Fibroblast of villous mesenchyme (primary cell): ENCODE measurements at regions not wholly inside any gene's neighbourhood (a gene's known extent, or its start where the extent isn't known, plus 50 kb on each side); places are given as distances from the start of the nearest gene placed in this dataset.

Experiments
- DNase-seq: peaks from one replicate; pipeline ENCODE4 v3.0.0-alpha.2; 2010; ENCODE audit warnings: low read depth
- H3K4me3 ChIP-seq: 2 replicates; pipeline ENCODE4 v1.5.1; 2011; ENCODE audit warnings: low read depth, mild to moderate bottlenecking, low read length
- CTCF ChIP-seq: IDR thresholded peaks from 2 replicates; pipeline ENCODE4 v1.5.1; 2012; ENCODE audit warnings: low read depth, mild to moderate bottlenecking, low read length; ENCODE audit not compliant: insufficient read depth

GRCh38 chr5:14011089-14012020, 66.9 kb upstream of the DNAH5 start:
- DNase-seq, result peak; percentile 90
- no peak for TF ChIP-seq CTCF
- H3K4me3 ChIP-seq, result peak overlapping the region; percentile 58

GRCh38 chr5:14009575-14009974, 65.1 kb upstream of the DNAH5 start:
- no peak overlapping the region for H3K4me3 ChIP-seq
- no peak for TF ChIP-seq CTCF
- DNase-seq, result peak; percentile 60

- DNase-seq, result peak; percentile 45
- no peak for TF ChIP-seq CTCF
- H3K4me3 ChIP-seq, result no peak overlapping the region
Measured at GRCh38 chr5:14008819-14009311, 64.4 kb upstream of the DNAH5 start.

GRCh38 chr5:14006823-14007520, 62.5 kb upstream of the DNAH5 start:
- no peak for DNase-seq
- no peak for TF ChIP-seq CTCF
- H3K4me3 ChIP-seq, result no peak overlapping the region

- DNase-seq, result peak; percentile 19
- no peak overlapping the region for H3K4me3 ChIP-seq
- TF ChIP-seq CTCF, result no peak
Measured at GRCh38 chr5:14004598-14005394, 60.3 kb upstream of the DNAH5 start.

- no peak for DNase-seq
- TF ChIP-seq CTCF, result no peak
- no peak overlapping the region for H3K4me3 ChIP-seq
Measured at GRCh38 chr5:14003936-14004335, 59.4 kb upstream of the DNAH5 start.
